Nucleus accumbens (tissue), 56 donors: ENCODE measurements at regions not wholly inside any gene's neighbourhood (a gene's known extent, or its start where the extent isn't known, plus 50 kb on each side); places are given as distances from the start of the nearest gene placed in this dataset.
A peak's percentile ranks its signal among the peaks of the same experiment; 100 is the strongest.

ENCODE experiments used
- DNase-seq, 56 donors: peaks; one replicate each; lab custom pipeline; 2025; lab: John Stamatoyannopoulos, UW

- no peak for DNase-seq
Observed at GRCh38 chr4:156505341-156505955, 466.2 kb downstream of the PDGFC start.

- no peak for DNase-seq
Observed at GRCh38 chr4:156503119-156503518, 468.5 kb downstream of the PDGFC start.

- DNase-seq: no peak
Observed at GRCh38 chr4:156501962-156502361, 469.6 kb downstream of the PDGFC start.

GRCh38 chr4:156499684-156500083 lies 471.9 kb downstream of the PDGFC start:
- DNase-seq: no peak

- no peak for DNase-seq
Observed at GRCh38 chr4:156497486-156497885, 474.1 kb downstream of the PDGFC start.

- no peak for DNase-seq
Observed at GRCh38 chr4:156496797-156497196, 474.8 kb downstream of the PDGFC start.

GRCh38 chr4:156495836-156496235 lies 475.8 kb downstream of the PDGFC start:
- DNase-seq: no peak

GRCh38 chr4:156495091-156495490 lies 476.5 kb downstream of the PDGFC start:
- DNase-seq: no peak

GRCh38 chr4:156493858-156494257 lies 477.7 kb downstream of the PDGFC start:
- no peak for DNase-seq

- no peak for DNase-seq
Observed at GRCh38 chr4:156487107-156487506, 484.5 kb downstream of the PDGFC start.

- no peak for DNase-seq
Observed at GRCh38 chr4:156481845-156482244, 489.8 kb downstream of the PDGFC start.

GRCh38 chr4:156477636-156478035 lies 494.0 kb downstream of the PDGFC start:
- DNase-seq: no peak

- no peak for DNase-seq
Observed at GRCh38 chr4:156476359-156476758, 495.2 kb downstream of the PDGFC start.

- no peak for DNase-seq
Observed at GRCh38 chr4:156475322-156475721, 496.3 kb downstream of the PDGFC start.

- no peak for DNase-seq
Observed at GRCh38 chr4:156473151-156473550, 498.4 kb downstream of the PDGFC start.

GRCh38 chr4:156472624-156473023 lies 499.0 kb downstream of the PDGFC start:
- no peak for DNase-seq

- DNase-seq: no peak
Observed at GRCh38 chr4:156459584-156459983, 505.9 kb upstream of the CTSO start.

GRCh38 chr4:156456830-156457229 lies 503.2 kb upstream of the CTSO start:
- DNase-seq: no peak

- DNase-seq: no peak
Observed at GRCh38 chr4:156443488-156443887, 489.8 kb upstream of the CTSO start.

- no peak for DNase-seq
Observed at GRCh38 chr4:156442912-156443311, 489.2 kb upstream of the CTSO start.

- peak in 1 of 56 donors; percentile 0 for DNase-seq
Observed at GRCh38 chr4:156439576-156440200, 486.0 kb upstream of the CTSO start.

- no peak for DNase-seq
Observed at GRCh38 chr4:156437666-156438065, 484.0 kb upstream of the CTSO start.

GRCh38 chr4:156422576-156422975 lies 468.9 kb upstream of the CTSO start:
- DNase-seq: no peak
